H1 (cell line): ENCODE measurements at regions not wholly inside any gene's neighbourhood (a gene's known extent, or its start where the extent isn't known, plus 50 kb on each side); places are given as distances from the start of the nearest gene placed in this dataset.

Experiments used
- GABPA ChIP-seq: IDR thresholded peaks from 2 replicates; pipeline ENCODE4 v1.6.1; 2011; ENCODE audit warnings: mild to moderate bottlenecking, low read length, moderate library complexity, borderline replicate concordance; ENCODE audit not compliant: insufficient read depth
- TF ChIP-seq, protein P1 (sequence below), 3 experiments: IDR thresholded peaks; 1 replicate in 2 of 3; 2 replicates in 1 of 3; pipeline versions ENCODE4 v1.5.1 to v1.6.1; 2011; ENCODE audit warnings: low read length in 3 of 3, mild to moderate bottlenecking in 3 of 3, inconsistent platforms in 2 of 3, low read depth in 1 of 3, moderate library complexity in 1 of 3; ENCODE audit not compliant: insufficient read depth in 1 of 3; ENCODE audit errors: control extremely low read depth in 1 of 3

DNA sequence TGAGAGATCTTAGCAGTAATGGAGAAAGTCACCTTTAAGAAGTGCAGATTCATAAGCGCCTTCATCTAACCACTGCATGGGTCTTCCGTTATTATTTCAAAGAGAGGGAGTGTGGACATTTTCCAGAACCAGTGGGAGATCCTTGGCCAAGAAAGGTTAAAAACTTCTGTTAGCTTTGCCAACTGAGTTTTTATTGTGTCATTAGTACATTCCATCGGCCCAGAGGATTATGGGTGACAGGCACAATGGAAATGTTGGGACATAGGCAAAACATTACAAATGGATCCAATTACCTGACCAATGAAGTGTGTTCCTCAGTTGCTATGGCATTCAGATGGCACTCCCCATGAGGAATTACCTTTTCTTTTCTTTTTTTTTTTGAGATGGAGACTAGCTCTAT is 115.5 kb downstream of the PPIAL4G start:
- TF ChIP-seq, protein P1, sequence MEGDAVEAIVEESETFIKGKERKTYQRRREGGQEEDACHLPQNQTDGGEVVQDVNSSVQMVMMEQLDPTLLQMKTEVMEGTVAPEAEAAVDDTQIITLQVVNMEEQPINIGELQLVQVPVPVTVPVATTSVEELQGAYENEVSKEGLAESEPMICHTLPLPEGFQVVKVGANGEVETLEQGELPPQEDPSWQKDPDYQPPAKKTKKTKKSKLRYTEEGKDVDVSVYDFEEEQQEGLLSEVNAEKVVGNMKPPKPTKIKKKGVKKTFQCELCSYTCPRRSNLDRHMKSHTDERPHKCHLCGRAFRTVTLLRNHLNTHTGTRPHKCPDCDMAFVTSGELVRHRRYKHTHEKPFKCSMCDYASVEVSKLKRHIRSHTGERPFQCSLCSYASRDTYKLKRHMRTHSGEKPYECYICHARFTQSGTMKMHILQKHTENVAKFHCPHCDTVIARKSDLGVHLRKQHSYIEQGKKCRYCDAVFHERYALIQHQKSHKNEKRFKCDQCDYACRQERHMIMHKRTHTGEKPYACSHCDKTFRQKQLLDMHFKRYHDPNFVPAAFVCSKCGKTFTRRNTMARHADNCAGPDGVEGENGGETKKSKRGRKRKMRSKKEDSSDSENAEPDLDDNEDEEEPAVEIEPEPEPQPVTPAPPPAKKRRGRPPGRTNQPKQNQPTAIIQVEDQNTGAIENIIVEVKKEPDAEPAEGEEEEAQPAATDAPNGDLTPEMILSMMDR (IDR thresholded peaks at IDR 0.05; ENCODE audit: control extremely low read depth in 1 of 3, insufficient read depth in 1 of 3, low read depth in 1 of 3, low read length in 3 of 3) = no peak
- no peak for TF ChIP-seq GABPA
